DND-41 (cell line): ENCODE measurements at regions not wholly inside any gene's neighbourhood (a gene's known extent, or its start where the extent isn't known, plus 50 kb on each side); places are given as distances from the start of the nearest gene placed in this dataset.
"Not testable (repeated sequence)": the region's sequence is repeated elsewhere in the genome, so short reads cannot be mapped to it uniquely, and the experiment has no call there.

ENCODE experiments used
- ATAC-seq: fragments of 200-7000 bp; cut with Tn5 transposase; 3 replicates; pipeline ENCODE4 v1.9.1; 2021; ENCODE audit warnings: low read depth; ENCODE audit not compliant: insufficient read depth
- DNase-seq: peaks from one replicate; pipeline ENCODE4 v3.0.0-alpha.2; 2020
- H2AFZ ChIP-seq: 2 replicates; pipeline ENCODE4 v1.6.0; 2012; ENCODE audit warnings: low read depth, low read length
- H3K27ac ChIP-seq: 2 replicates; pipeline ENCODE4 v1.5.1; 2012; ENCODE audit warnings: low read length, inconsistent platforms
- H3K27me3 ChIP-seq: fragments of 200-600 bp; sonication (generic); 2 replicates; pipeline ENCODE4 v1.6.0; 2012; ENCODE audit warnings: low read length, mild to moderate bottlenecking, inconsistent platforms; ENCODE audit not compliant: insufficient read depth, poor library complexity
- H3K36me3 ChIP-seq: 2 replicates; pipeline ENCODE4 v1.5.1; 2012; ENCODE audit warnings: low read length, inconsistent platforms; ENCODE audit not compliant: insufficient read depth
- H3K4me1 ChIP-seq: 2 replicates; pipeline ENCODE4 v1.5.1; 2012; ENCODE audit warnings: mild to moderate bottlenecking, low read length; ENCODE audit not compliant: insufficient read depth
- H3K4me2 ChIP-seq: 2 replicates; pipeline ENCODE4 v1.6.0; 2012; ENCODE audit warnings: mild to moderate bottlenecking, moderate library complexity, low read length, inconsistent platforms; ENCODE audit not compliant: insufficient read depth
- H3K4me3 ChIP-seq, 2 experiments: fragments of 200-600 bp in 1 of 2; shearing (Covaris generic) in 1 of 2; 2 replicates each; pipeline ENCODE4 v1.5.1; 2012 to 2016; ENCODE audit warnings: inconsistent platforms in 2 of 2, low read length in 2 of 2, mild to moderate bottlenecking in 2 of 2, low read depth in 1 of 2, moderate library complexity in 1 of 2
- H3K79me2 ChIP-seq: 2 replicates; pipeline ENCODE4 v1.6.0; 2012; ENCODE audit warnings: low read length, inconsistent platforms; ENCODE audit not compliant: insufficient read depth
- H3K9ac ChIP-seq: 2 replicates; pipeline ENCODE4 v1.6.0; 2012; ENCODE audit warnings: low read depth, mild to moderate bottlenecking, inconsistent platforms, low read length, moderate library complexity
- H3K9me3 ChIP-seq: 2 replicates; pipeline ENCODE4 v1.5.1; 2012; ENCODE audit warnings: low read length, moderate library complexity, mild to moderate bottlenecking, inconsistent platforms; ENCODE audit not compliant: insufficient read depth, severe bottlenecking
- H4K20me1 ChIP-seq: 2 replicates; pipeline ENCODE4 v1.6.0; 2012; ENCODE audit warnings: low read length; ENCODE audit not compliant: insufficient read depth
- EZH2 ChIP-seq: IDR thresholded peaks from 3 replicates; pipeline ENCODE4 v1.6.1; 2012; ENCODE audit warnings: borderline replicate concordance, low read depth, mild to moderate bottlenecking, moderate library complexity, low read length, inconsistent platforms; ENCODE audit not compliant: severe bottlenecking
- TF ChIP-seq, protein P1 (sequence below): IDR thresholded peaks from 2 replicates; pipeline ENCODE4 v1.5.1; 2012; ENCODE audit warnings: borderline replicate concordance, low read length, moderate library complexity, mild to moderate bottlenecking; ENCODE audit not compliant: poor library complexity, severe bottlenecking; ENCODE audit errors: extremely low read depth

GRCh38 chr5:40112875-40113274 lies 566.8 kb upstream of the PTGER4 start:
- DNase-seq (no peak), ATAC-seq (no peak)
- H3K9ac ChIP-seq: no peak overlapping the region
- H2AFZ ChIP-seq: no peak overlapping the region
- no peaks in the 10 kb centered on the region for H3K4me1 ChIP-seq
- H3K4me3 ChIP-seq: no peak overlapping the region
- no peak for TF ChIP-seq EZH2
- TF ChIP-seq, protein P1, sequence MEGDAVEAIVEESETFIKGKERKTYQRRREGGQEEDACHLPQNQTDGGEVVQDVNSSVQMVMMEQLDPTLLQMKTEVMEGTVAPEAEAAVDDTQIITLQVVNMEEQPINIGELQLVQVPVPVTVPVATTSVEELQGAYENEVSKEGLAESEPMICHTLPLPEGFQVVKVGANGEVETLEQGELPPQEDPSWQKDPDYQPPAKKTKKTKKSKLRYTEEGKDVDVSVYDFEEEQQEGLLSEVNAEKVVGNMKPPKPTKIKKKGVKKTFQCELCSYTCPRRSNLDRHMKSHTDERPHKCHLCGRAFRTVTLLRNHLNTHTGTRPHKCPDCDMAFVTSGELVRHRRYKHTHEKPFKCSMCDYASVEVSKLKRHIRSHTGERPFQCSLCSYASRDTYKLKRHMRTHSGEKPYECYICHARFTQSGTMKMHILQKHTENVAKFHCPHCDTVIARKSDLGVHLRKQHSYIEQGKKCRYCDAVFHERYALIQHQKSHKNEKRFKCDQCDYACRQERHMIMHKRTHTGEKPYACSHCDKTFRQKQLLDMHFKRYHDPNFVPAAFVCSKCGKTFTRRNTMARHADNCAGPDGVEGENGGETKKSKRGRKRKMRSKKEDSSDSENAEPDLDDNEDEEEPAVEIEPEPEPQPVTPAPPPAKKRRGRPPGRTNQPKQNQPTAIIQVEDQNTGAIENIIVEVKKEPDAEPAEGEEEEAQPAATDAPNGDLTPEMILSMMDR: no peak
- H3K27ac ChIP-seq: no peak overlapping the region
- no peak overlapping the region for H3K4me2 ChIP-seq
- H3K9me3 ChIP-seq: peaks cover 5% of the 10 kb centered on the region
- no peaks in the 10 kb centered on the region for H3K36me3 ChIP-seq
- no peaks in the 10 kb centered on the region for H3K79me2 ChIP-seq
- no peaks in the 10 kb centered on the region for H3K27me3 ChIP-seq
- no peaks in the 10 kb centered on the region for H4K20me1 ChIP-seq

- H3K27ac ChIP-seq, H3K9me3 ChIP-seq, H3K4me1 ChIP-seq, H2AFZ ChIP-seq, H3K36me3 ChIP-seq, H3K9ac ChIP-seq, H3K27me3 ChIP-seq, H3K4me2 ChIP-seq, H4K20me1 ChIP-seq, H3K4me3 ChIP-seq, H3K79me2 ChIP-seq, ATAC-seq, DNase-seq: not testable (repeated sequence)
Observed at GRCh38 chr5:40111036-40111435, 568.7 kb upstream of the PTGER4 start.

DNA sequence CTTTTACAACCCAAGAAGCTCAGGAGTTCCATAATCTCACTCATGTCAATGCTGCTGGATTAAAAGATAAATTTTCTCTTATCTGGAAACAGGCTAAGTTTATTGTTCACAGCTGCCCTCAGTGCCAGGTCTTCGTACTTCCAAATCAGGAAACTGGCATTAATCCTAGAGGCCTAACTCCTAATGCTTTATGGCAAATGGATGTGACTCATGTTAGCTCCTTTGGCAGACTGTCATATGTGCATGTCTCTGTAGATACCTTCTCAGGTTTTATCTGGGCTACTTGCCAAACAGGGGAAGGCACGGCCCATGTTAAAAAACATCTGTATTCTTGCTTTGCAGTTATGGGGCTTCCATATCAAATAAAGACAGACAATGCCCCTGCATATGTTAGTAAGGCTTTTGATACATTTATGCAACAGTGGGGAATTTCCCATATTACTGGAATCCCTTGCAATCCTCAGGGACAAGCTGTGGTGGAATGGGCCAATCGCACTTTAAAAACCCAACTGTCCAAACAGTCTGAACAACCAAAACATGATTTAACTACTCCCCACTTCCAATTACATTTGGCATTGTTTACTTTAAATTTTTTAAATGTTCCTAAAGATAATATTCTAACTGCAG lies 570.8 kb upstream of the PTGER4 start:
- not testable (repeated sequence) for H3K9ac ChIP-seq, ATAC-seq, DNase-seq, H2AFZ ChIP-seq, H3K4me3 ChIP-seq, H3K36me3 ChIP-seq, H3K27me3 ChIP-seq, H3K4me2 ChIP-seq, H4K20me1 ChIP-seq, H3K27ac ChIP-seq, H3K4me1 ChIP-seq, H3K9me3 ChIP-seq, H3K79me2 ChIP-seq

- H3K4me2 ChIP-seq, DNase-seq, H3K79me2 ChIP-seq, H3K27ac ChIP-seq, ATAC-seq, H3K36me3 ChIP-seq, H3K9me3 ChIP-seq, H3K9ac ChIP-seq, H3K4me3 ChIP-seq, H2AFZ ChIP-seq, H4K20me1 ChIP-seq, H3K4me1 ChIP-seq, H3K27me3 ChIP-seq: not testable (repeated sequence)
Observed at GRCh38 chr5:40107786-40108185, 571.9 kb upstream of the PTGER4 start.

GRCh38 chr5:40106847-40107246 lies 572.9 kb upstream of the PTGER4 start:
- no peaks in the 10 kb centered on the region for H4K20me1 ChIP-seq

More at GRCh38 chr5:40106847-40107246, 572.9 kb upstream of the PTGER4 start:
- DNase-seq (no peak), ATAC-seq (no peak)
- no peak overlapping the region for H3K4me2 ChIP-seq
- H3K27me3 ChIP-seq: no peaks in the 10 kb centered on the region
- no peaks in the 10 kb centered on the region for H3K36me3 ChIP-seq
- no peaks in the 10 kb centered on the region for H3K79me2 ChIP-seq
- H3K9me3 ChIP-seq: peaks cover 14% of the 10 kb centered on the region
- H3K27ac ChIP-seq: no peak overlapping the region
- TF ChIP-seq, protein P1: no peak
- no peak for TF ChIP-seq EZH2
- no peak overlapping the region for H3K4me3 ChIP-seq
- no peak overlapping the region for H3K9ac ChIP-seq
- H3K4me1 ChIP-seq: no peaks in the 10 kb centered on the region
- H2AFZ ChIP-seq: no peak overlapping the region
